Smooth muscle cell (in vitro differentiated cells): ENCODE measurements at regions not wholly inside any gene's neighbourhood (a gene's known extent, or its start where the extent isn't known, plus 50 kb on each side); places are given as distances from the start of the nearest gene placed in this dataset.
A peak's percentile ranks its signal among the peaks of the same experiment; 100 is the strongest.

Experiments used
- DNase-seq: peaks from one replicate; lab custom pipeline; 2025; ENCODE audit not compliant: unreplicated experiment; lab: John Stamatoyannopoulos, UW
- H2AFZ ChIP-seq: fragments of 200-600 bp; sonication (generic); 2 replicates; pipeline ENCODE4 v1.6.0; 2016; ENCODE audit warnings: antibody characterized with exemption, low read depth, mild to moderate bottlenecking
- H3F3A ChIP-seq: fragments of 200-600 bp; sonication (generic); 2 replicates; pipeline ENCODE4 v1.6.0; 2017; ENCODE audit warnings: antibody characterized with exemption, low read depth
- H3K27ac ChIP-seq: fragments of 200-600 bp; sonication (generic); 2 replicates; pipeline ENCODE4 v1.5.1; 2016; ENCODE audit warnings: low read depth, mild to moderate bottlenecking
- H3K27me3 ChIP-seq: fragments of 200-600 bp; sonication (generic); 2 replicates; pipeline ENCODE4 v1.6.1; 2016; ENCODE audit warnings: low read depth, mild to moderate bottlenecking
- H3K36me3 ChIP-seq: fragments of 200-600 bp; sonication (generic); 2 replicates; pipeline ENCODE4 v1.5.1; 2016; ENCODE audit warnings: low read depth
- H3K4me1 ChIP-seq: fragments of 200-600 bp; sonication (generic); 2 replicates; pipeline ENCODE4 v1.5.1; 2016; ENCODE audit warnings: low read depth
- H3K4me2 ChIP-seq: fragments of 200-600 bp; sonication (generic); 2 replicates; pipeline ENCODE4 v1.6.0; 2016; ENCODE audit warnings: mild to moderate bottlenecking
- H3K4me3 ChIP-seq: fragments of 200-600 bp; sonication (generic); 2 replicates; pipeline ENCODE4 v1.5.1; 2016; ENCODE audit warnings: mild to moderate bottlenecking
- H3K79me2 ChIP-seq: fragments of 200-600 bp; sonication (generic); 2 replicates; pipeline ENCODE4 v1.6.0; 2016; ENCODE audit warnings: low read depth, mild to moderate bottlenecking
- H3K9ac ChIP-seq: fragments of 200-600 bp; sonication (generic); 2 replicates; pipeline ENCODE4 v1.6.0; 2016; ENCODE audit warnings: low read depth
- H3K9me3 ChIP-seq: fragments of 200-600 bp; sonication (generic); replicated peaks from 2 replicates; pipeline ENCODE4 v1.5.1; 2016; ENCODE audit warnings: low read depth
- H4K20me1 ChIP-seq: fragments of 200-600 bp; sonication (generic); 2 replicates; pipeline ENCODE4 v1.6.0; 2016; ENCODE audit warnings: low read depth
- CTCF ChIP-seq: fragments of 200-600 bp; sonication (generic); IDR thresholded peaks from 2 replicates; pipeline ENCODE4 v1.5.1; 2017; ENCODE audit warnings: borderline replicate concordance, mild to moderate bottlenecking, antibody characterized with exemption; ENCODE audit not compliant: insufficient read depth, poor library complexity, severe bottlenecking
- WGBS: methylation state at CpG from one replicate; pipeline ENCODE4 v1.1.7; 2016; ENCODE audit warnings: low lambda C conversion rate; 5-methylcytosine and 5-hydroxymethylcytosine counted together

- TF ChIP-seq CTCF, result no peak
- H3K36me3 ChIP-seq, result no peaks in the 10 kb centered on the region
- no peak overlapping the region for H3K4me2 ChIP-seq
- WGBS, result 76% methylated on average over 7 of the region's 7 CpGs
- no peaks in the 10 kb centered on the region for H3K9me3 ChIP-seq
- H3K4me3 ChIP-seq, result no peak overlapping the region
- H3K4me1 ChIP-seq, result no peaks in the 10 kb centered on the region
- no peak for DNase-seq
- H3K27me3 ChIP-seq, result no peaks in the 10 kb centered on the region
- H4K20me1 ChIP-seq, result no peaks in the 10 kb centered on the region
- H2AFZ ChIP-seq, result no peak overlapping the region
- H3K79me2 ChIP-seq, result no peaks in the 10 kb centered on the region
- H3F3A ChIP-seq, result no peaks in the 10 kb centered on the region
- no peak overlapping the region for H3K9ac ChIP-seq
- peak overlapping the region; percentile 48 for H3K27ac ChIP-seq
Measured at GRCh38 chrX:2572740-2573139, 72.0 kb upstream of the DHRSX start.

- no peak for TF ChIP-seq CTCF
- H3K36me3 ChIP-seq, result no peaks in the 10 kb centered on the region
- no peaks in the 10 kb centered on the region for H3K4me1 ChIP-seq
- no peak overlapping the region for H3K9ac ChIP-seq
- WGBS, result 96% methylated on average over 6 of the region's 6 CpGs
- H4K20me1 ChIP-seq, result no peaks in the 10 kb centered on the region
- no peak overlapping the region for H3K4me2 ChIP-seq
- no peak overlapping the region for H3K4me3 ChIP-seq
- no peaks in the 10 kb centered on the region for H3K9me3 ChIP-seq
- no peaks in the 10 kb centered on the region for H3K27me3 ChIP-seq
- no peak for DNase-seq
- H3K79me2 ChIP-seq, result no peaks in the 10 kb centered on the region
- no peaks in the 10 kb centered on the region for H3F3A ChIP-seq
- no peak overlapping the region for H3K27ac ChIP-seq
- H2AFZ ChIP-seq, result no peak overlapping the region
Measured at GRCh38 chrX:2568125-2568524, 67.3 kb upstream of the DHRSX start.

GRCh38 chrX:2566055-2566454, 65.3 kb upstream of the DHRSX start:
- H3K9ac ChIP-seq, result no peak overlapping the region
- no peak overlapping the region for H3K4me3 ChIP-seq
- no peaks in the 10 kb centered on the region for H4K20me1 ChIP-seq
- H3K27me3 ChIP-seq, result no peaks in the 10 kb centered on the region
- no peaks in the 10 kb centered on the region for H3K79me2 ChIP-seq
- TF ChIP-seq CTCF, result no peak
- no peaks in the 10 kb centered on the region for H3K9me3 ChIP-seq
- H3K36me3 ChIP-seq, result no peaks in the 10 kb centered on the region
- no peak overlapping the region for H3K27ac ChIP-seq
- DNase-seq, result no peak
- no peaks in the 10 kb centered on the region for H3F3A ChIP-seq
- 71% methylated on average over 8 of the region's 8 CpGs for WGBS
- H2AFZ ChIP-seq, result no peak overlapping the region
- no peaks in the 10 kb centered on the region for H3K4me1 ChIP-seq
- no peak overlapping the region for H3K4me2 ChIP-seq

- H3K9ac ChIP-seq, result no peak overlapping the region
- H2AFZ ChIP-seq, result no peak overlapping the region
- no peak overlapping the region for H3K27ac ChIP-seq
- no peak overlapping the region for H3K4me2 ChIP-seq
- no peaks in the 10 kb centered on the region for H3F3A ChIP-seq
- WGBS, result 95% methylated on average over 7 of the region's 7 CpGs
- H3K79me2 ChIP-seq, result no peaks in the 10 kb centered on the region
- H3K4me1 ChIP-seq, result no peaks in the 10 kb centered on the region
- H3K36me3 ChIP-seq, result no peaks in the 10 kb centered on the region
- no peak for DNase-seq
- no peak overlapping the region for H3K4me3 ChIP-seq
- H3K9me3 ChIP-seq, result no peaks in the 10 kb centered on the region
- no peaks in the 10 kb centered on the region for H4K20me1 ChIP-seq
- peaks cover 10% of the 10 kb centered on the region for H3K27me3 ChIP-seq
- no peak for TF ChIP-seq CTCF
Measured at GRCh38 chrX:2561456-2561855, 60.7 kb upstream of the DHRSX start.
